Mesenchymal stem cell (in vitro differentiated cells and primary cell): ENCODE measurements at regions not wholly inside any gene's neighbourhood (a gene's known extent, or its start where the extent isn't known, plus 50 kb on each side); places are given as distances from the start of the nearest gene placed in this dataset.
"Not testable (repeated sequence)": the region's sequence is repeated elsewhere in the genome, so short reads cannot be mapped to it uniquely, and the experiment has no call there.

Source experiments
- DNase-seq: peaks from one replicate; pipeline ENCODE4 v3.0.0-alpha.2; 2013
- H2AFZ ChIP-seq: one replicate; pipeline ENCODE4 v1.6.1; 2013; ENCODE audit warnings: low read depth, mild to moderate bottlenecking, control low read depth, inconsistent platforms, low read length, moderate library complexity
- H2AK5ac ChIP-seq: 2 replicates; pipeline ENCODE4 v1.6.1; 2013; ENCODE audit warnings: low read length, moderate library complexity, mild to moderate bottlenecking, inconsistent platforms; ENCODE audit not compliant: severe bottlenecking
- H2BK120ac ChIP-seq: one replicate; pipeline ENCODE4 v1.6.1; 2013; ENCODE audit warnings: low read depth, mild to moderate bottlenecking, inconsistent platforms, low read length, moderate library complexity
- H2BK12ac ChIP-seq, 2 experiments: one replicate each; pipeline ENCODE4 v1.6.1; 2013; ENCODE audit warnings: inconsistent platforms in 2 of 2, low read length in 2 of 2, mild to moderate bottlenecking in 2 of 2, moderate library complexity in 2 of 2, control low read depth in 1 of 2
- H2BK15ac ChIP-seq: one replicate; pipeline ENCODE4 v1.6.1; 2013; ENCODE audit warnings: mild to moderate bottlenecking, low read depth, inconsistent platforms; ENCODE audit not compliant: poor library complexity, severe bottlenecking
- H2BK5ac ChIP-seq: 2 replicates; pipeline ENCODE4 v1.6.1; 2013; ENCODE audit warnings: low read depth, mild to moderate bottlenecking, low read length, control low read depth, inconsistent platforms; ENCODE audit not compliant: poor library complexity, severe bottlenecking
- H3K14ac ChIP-seq, 2 experiments: one replicate each; pipeline ENCODE4 v1.6.1; 2013; ENCODE audit warnings: inconsistent platforms in 2 of 2, low read length in 2 of 2, control low read depth in 1 of 2, mild to moderate bottlenecking in 1 of 2, moderate library complexity in 1 of 2
- H3K18ac ChIP-seq, 2 experiments: one replicate each; pipeline ENCODE4 v1.6.1; 2013; ENCODE audit warnings: inconsistent platforms in 2 of 2, low read length in 2 of 2, control low read depth in 1 of 2, low read depth in 1 of 2, mild to moderate bottlenecking in 1 of 2
- H3K23ac ChIP-seq, 2 experiments: one replicate each; pipeline ENCODE4 v1.6.1; 2013; ENCODE audit warnings: inconsistent platforms in 2 of 2, low read length in 2 of 2, mild to moderate bottlenecking in 2 of 2, moderate library complexity in 2 of 2, control low read depth in 1 of 2
- H3K27ac ChIP-seq: 2 replicates; pipeline ENCODE4 v1.5.1; 2013; ENCODE audit warnings: mild to moderate bottlenecking, moderate library complexity, low read length, control low read depth, inconsistent platforms; ENCODE audit not compliant: poor library complexity, severe bottlenecking
- H3K27me3 ChIP-seq, 2 experiments: 2 replicates each; pipeline versions ENCODE4 v1.6.1 to v1.7.0; 2013; ENCODE audit warnings: low read length in 2 of 2, mild to moderate bottlenecking in 2 of 2, moderate library complexity in 2 of 2, control low read depth in 1 of 2, inconsistent platforms in 1 of 2; ENCODE audit not compliant: control insufficient read depth in 1 of 2, insufficient read depth in 1 of 2
- H3K36me3 ChIP-seq, 2 experiments: 2 replicates each; pipeline versions ENCODE4 v1.6.1 to v1.7.0; 2013; ENCODE audit warnings: low read length in 2 of 2, control low read depth in 1 of 2, inconsistent platforms in 1 of 2, low read depth in 1 of 2, mild to moderate bottlenecking in 1 of 2; ENCODE audit not compliant: insufficient read depth in 2 of 2, control insufficient read depth in 1 of 2
- H3K4ac ChIP-seq, 2 experiments: one replicate each; pipeline ENCODE4 v1.6.1; 2013; ENCODE audit warnings: inconsistent platforms in 2 of 2, low read length in 2 of 2, mild to moderate bottlenecking in 2 of 2, moderate library complexity in 2 of 2, control low read depth in 1 of 2, low read depth in 1 of 2
- H3K4me1 ChIP-seq: 2 replicates; pipeline ENCODE4 v1.6.1; 2013; ENCODE audit warnings: low read depth, low read length, control low read depth; ENCODE audit not compliant: control insufficient read depth, insufficient read depth
- H3K4me2 ChIP-seq: 2 replicates; pipeline ENCODE4 v1.6.1; 2013; ENCODE audit warnings: low read length, mild to moderate bottlenecking, inconsistent platforms; ENCODE audit not compliant: poor library complexity, severe bottlenecking
- H3K4me3 ChIP-seq, 2 experiments: 2 replicates each; pipeline versions ENCODE4 v1.5.1 to v1.7.0; 2013; ENCODE audit warnings: low read length in 2 of 2, mild to moderate bottlenecking in 2 of 2, control low read depth in 1 of 2, low read depth in 1 of 2; ENCODE audit not compliant: insufficient read depth in 1 of 2
- H3K79me1 ChIP-seq: replicated peaks from 2 replicates; pipeline ENCODE4 v1.6.1; 2013; ENCODE audit warnings: mild to moderate bottlenecking, control low read depth, low read length, inconsistent platforms; ENCODE audit not compliant: poor library complexity, severe bottlenecking
- H3K9ac ChIP-seq: 2 replicates; pipeline ENCODE4 v1.7.0; 2013; ENCODE audit warnings: mild to moderate bottlenecking, low read length, moderate library complexity
- H3K9me3 ChIP-seq: 2 replicates; pipeline ENCODE4 v1.7.0; 2013; ENCODE audit warnings: mild to moderate bottlenecking, low read length; ENCODE audit not compliant: control insufficient read depth
- H4K8ac ChIP-seq: one replicate; pipeline ENCODE4 v1.6.1; 2013; ENCODE audit warnings: inconsistent platforms, mild to moderate bottlenecking, low read length, moderate library complexity
- H4K91ac ChIP-seq: one replicate; pipeline ENCODE4 v1.6.1; 2013; ENCODE audit warnings: mild to moderate bottlenecking, low read length, inconsistent platforms
- WGBS: methylation state at CpG from one replicate; pipeline ENCODE4 v1.1.7; 2013; ENCODE audit warnings: mixed read lengths; 5-methylcytosine and 5-hydroxymethylcytosine counted together

- not testable (repeated sequence) for H3K9me3 ChIP-seq, H4K91ac ChIP-seq, H2BK5ac ChIP-seq, H3K4me2 ChIP-seq, H3K9ac ChIP-seq, H3K4ac ChIP-seq, H3K4me1 ChIP-seq, DNase-seq, H2AK5ac ChIP-seq, H3K27me3 ChIP-seq, H3K27ac ChIP-seq, H2BK120ac ChIP-seq, H3K79me1 ChIP-seq, H3K36me3 ChIP-seq, H2BK15ac ChIP-seq, H3K4me3 ChIP-seq, H3K23ac ChIP-seq, H2BK12ac ChIP-seq, H4K8ac ChIP-seq, H3K14ac ChIP-seq, H3K18ac ChIP-seq, H2AFZ ChIP-seq
- WGBS, result 94% methylated on average over 6 of the region's 6 CpGs
Observed at GRCh38 chr4:124131324-124131723, 581.2 kb downstream of the ANKRD50 start.

DNA sequence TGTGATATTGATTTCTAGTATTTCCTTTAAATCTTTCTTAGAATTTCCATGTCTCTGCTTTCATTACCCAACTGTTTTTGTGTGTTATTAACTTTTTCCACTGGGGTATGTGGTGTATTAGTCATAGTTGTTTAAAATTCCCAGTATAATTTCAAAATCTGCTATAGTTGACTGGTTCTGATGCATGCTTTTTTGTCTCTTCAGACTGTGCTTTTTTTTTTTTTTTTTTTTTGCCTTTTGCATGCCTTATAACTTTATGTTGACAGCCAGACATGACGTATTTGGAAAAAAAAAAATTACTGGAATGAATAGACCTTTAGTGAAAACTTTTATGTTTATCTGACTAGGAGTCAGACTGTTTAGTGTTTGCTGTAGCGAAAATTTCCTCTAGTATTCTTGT, 580.4 kb downstream of the ANKRD50 start:
- Histone ChIP-seq H2BK120ac (no peak overlapping the region), H3K9me3 (peaks cover 4% of the 10 kb centered on the region), H3K4me2 (no peak overlapping the region), H3K36me3 (no peaks in the 10 kb centered on the region), H2BK5ac (no peak overlapping the region), H3K27ac (no peak overlapping the region), H3K4me1 (no peaks in the 10 kb centered on the region), H2AK5ac (no peak overlapping the region), H2AFZ (no peak overlapping the region), H3K79me1 (no peaks in the 10 kb centered on the region), H3K18ac (no peak overlapping the region), H3K9ac (no peak overlapping the region), H3K27me3 (no peaks in the 10 kb centered on the region), H2BK12ac (no peak overlapping the region), H4K91ac (no peak overlapping the region), H3K14ac (no peak overlapping the region), H3K23ac (no peak overlapping the region), H4K8ac (no peak overlapping the region), H3K4me3 (no peak overlapping the region), H2BK15ac (no peak overlapping the region), H3K4ac (no peak overlapping the region)
- 91% methylated on average over 1 of the region's 2 CpGs for WGBS
- DNase-seq, result peak; percentile 29

DNA sequence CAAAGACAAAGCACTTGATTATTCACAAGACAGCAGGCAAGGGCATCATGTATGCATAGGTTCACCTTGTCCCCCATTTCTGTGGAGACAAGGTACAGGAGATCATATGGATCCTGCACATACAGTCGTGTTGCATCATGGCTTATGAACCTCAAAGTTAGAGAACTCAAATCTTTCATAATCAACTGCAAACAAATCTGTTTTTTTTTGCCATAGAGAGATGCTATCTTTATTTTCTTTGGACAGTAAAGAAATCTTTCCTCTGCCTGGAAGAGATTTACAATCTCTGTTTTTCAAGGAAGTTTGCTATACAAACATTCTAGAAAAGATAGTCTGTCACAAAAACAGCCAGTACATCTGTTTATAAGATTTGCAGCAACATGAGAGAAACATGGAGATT, 578.8 kb downstream of the ANKRD50 start:
- Histone ChIP-seq H2BK5ac (no peak overlapping the region), H4K8ac (no peak overlapping the region), H2BK15ac (no peak overlapping the region), H2AK5ac (no peak overlapping the region), H2BK12ac (no peak overlapping the region), H3K79me1 (no peaks in the 10 kb centered on the region), H3K4me3 (no peak overlapping the region), H3K18ac (no peak overlapping the region), H3K9me3 (peaks cover 4% of the 10 kb centered on the region), H3K4me1 (no peaks in the 10 kb centered on the region), H3K27ac (no peak overlapping the region), H3K23ac (no peak overlapping the region), H3K9ac (no peak overlapping the region), H2BK120ac (no peak overlapping the region), H3K36me3 (no peaks in the 10 kb centered on the region), H3K14ac (no peak overlapping the region), H3K4ac (no peak overlapping the region), H3K4me2 (no peak overlapping the region), H2AFZ (no peak overlapping the region), H4K91ac (no peak overlapping the region), H3K27me3 (no peaks in the 10 kb centered on the region)
- no peak for DNase-seq
- WGBS, result no CpG with 5 or more reads among the region's 1 CpG

- Histone ChIP-seq H2BK12ac (no peak overlapping the region), H3K27ac (no peak overlapping the region), H3K9ac (no peak overlapping the region), H3K9me3 (peaks cover 4% of the 10 kb centered on the region), H2BK5ac (no peak overlapping the region), H4K91ac (no peak overlapping the region), H3K4me2 (no peak overlapping the region), H3K18ac (no peak overlapping the region), H2AK5ac (no peak overlapping the region), H2AFZ (no peak overlapping the region), H2BK120ac (no peak overlapping the region), H3K14ac (no peak overlapping the region), H2BK15ac (no peak overlapping the region), H4K8ac (no peak overlapping the region), H3K23ac (no peak overlapping the region), H3K36me3 (no peaks in the 10 kb centered on the region), H3K4me3 (no peak overlapping the region), H3K79me1 (no peaks in the 10 kb centered on the region), H3K27me3 (no peaks in the 10 kb centered on the region), H3K4me1 (no peaks in the 10 kb centered on the region), H3K4ac (no peak overlapping the region)
- DNase-seq, result peak; percentile 22
- no CpG with 5 or more reads among the region's 1 CpG for WGBS
Observed at GRCh38 chr4:124135409-124135813, 577.1 kb downstream of the ANKRD50 start.
